Endothelial cell of umbilical vein (primary cell): ENCODE measurements at regions not wholly inside any gene's neighbourhood (a gene's known extent, or its start where the extent isn't known, plus 50 kb on each side); places are given as distances from the start of the nearest gene placed in this dataset.

Experiments
- POLR2AphosphoS5 ChIP-seq: IDR thresholded peaks from 2 replicates; pipeline ENCODE4 v1.6.1; 2012; ENCODE audit warnings: low read depth, mild to moderate bottlenecking, control low read depth, low read length, moderate library complexity; ENCODE audit not compliant: insufficient read depth
- TF ChIP-seq, protein P1 (sequence below), 2 donors: IDR thresholded peaks; 1 replicate in 1 of 2; 2 replicates in 1 of 2; pipeline ENCODE4 v1.5.1; 2011; ENCODE audit warnings: low read length in 2 of 2, mild to moderate bottlenecking in 2 of 2, moderate library complexity in 2 of 2, control low read depth in 1 of 2, inconsistent platforms in 1 of 2, low read depth in 1 of 2; ENCODE audit not compliant: insufficient read depth in 1 of 2; ENCODE audit errors: extremely low read depth in 1 of 2

DNA sequence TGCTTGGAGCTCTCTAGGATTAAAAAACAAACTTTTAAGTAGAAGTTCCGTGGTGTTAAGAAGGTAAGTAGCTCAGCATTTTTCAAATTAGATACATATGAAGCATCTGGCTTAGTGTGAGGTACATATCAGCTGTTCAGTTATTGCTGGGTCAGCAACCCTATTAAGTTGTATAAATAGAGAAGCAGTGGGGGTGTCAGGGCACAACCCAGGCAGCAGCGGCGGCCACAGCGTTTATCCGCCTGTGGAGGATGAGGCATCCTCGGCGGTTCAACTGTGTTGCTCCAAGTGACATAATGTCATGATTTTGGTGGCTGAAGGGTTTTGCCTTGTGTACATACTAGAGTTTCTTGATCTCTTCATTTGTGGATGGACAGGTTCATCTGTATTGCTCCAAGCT, 54.6 kb upstream of the KIF5B start:
- TF ChIP-seq, protein P1, sequence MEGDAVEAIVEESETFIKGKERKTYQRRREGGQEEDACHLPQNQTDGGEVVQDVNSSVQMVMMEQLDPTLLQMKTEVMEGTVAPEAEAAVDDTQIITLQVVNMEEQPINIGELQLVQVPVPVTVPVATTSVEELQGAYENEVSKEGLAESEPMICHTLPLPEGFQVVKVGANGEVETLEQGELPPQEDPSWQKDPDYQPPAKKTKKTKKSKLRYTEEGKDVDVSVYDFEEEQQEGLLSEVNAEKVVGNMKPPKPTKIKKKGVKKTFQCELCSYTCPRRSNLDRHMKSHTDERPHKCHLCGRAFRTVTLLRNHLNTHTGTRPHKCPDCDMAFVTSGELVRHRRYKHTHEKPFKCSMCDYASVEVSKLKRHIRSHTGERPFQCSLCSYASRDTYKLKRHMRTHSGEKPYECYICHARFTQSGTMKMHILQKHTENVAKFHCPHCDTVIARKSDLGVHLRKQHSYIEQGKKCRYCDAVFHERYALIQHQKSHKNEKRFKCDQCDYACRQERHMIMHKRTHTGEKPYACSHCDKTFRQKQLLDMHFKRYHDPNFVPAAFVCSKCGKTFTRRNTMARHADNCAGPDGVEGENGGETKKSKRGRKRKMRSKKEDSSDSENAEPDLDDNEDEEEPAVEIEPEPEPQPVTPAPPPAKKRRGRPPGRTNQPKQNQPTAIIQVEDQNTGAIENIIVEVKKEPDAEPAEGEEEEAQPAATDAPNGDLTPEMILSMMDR (IDR thresholded peaks at IDR 0.05; ENCODE audit: extremely low read depth in 1 of 2, insufficient read depth in 1 of 2, low read depth in 1 of 2, low read length in 2 of 2) = no peak
- no peak for TF ChIP-seq POLR2AphosphoS5
